NCI-H1048 (cell line): ENCODE measurements at regions not wholly inside any gene's neighbourhood (a gene's known extent, or its start where the extent isn't known, plus 50 kb on each side); places are given as distances from the start of the nearest gene placed in this dataset.
"Not testable (repeated sequence)": the region's sequence is repeated elsewhere in the genome, so short reads cannot be mapped to it uniquely, and the experiment has no call there.

ENCODE experiments used
- DNase-seq: peaks from one replicate; lab custom pipeline; 2025; lab: John Stamatoyannopoulos, UW

DNA sequence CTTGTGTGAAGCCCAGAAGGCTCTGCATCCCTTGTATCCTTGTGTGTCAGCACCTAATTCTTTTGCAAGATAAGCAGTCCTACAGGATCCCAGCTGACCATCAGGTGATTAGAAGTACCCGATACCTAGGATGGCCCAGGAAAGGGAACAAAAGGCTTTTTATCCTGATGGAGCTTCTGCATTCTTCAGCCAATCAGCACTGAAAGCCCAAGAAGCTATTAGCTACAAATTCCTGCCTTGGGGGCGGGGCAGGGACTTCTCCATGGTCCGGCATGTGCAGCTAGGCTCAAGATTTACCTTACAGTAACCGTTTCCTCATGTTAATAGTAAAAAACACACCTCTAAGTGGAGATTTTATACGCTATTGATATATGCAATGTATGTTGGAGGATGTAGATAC is 264.6 kb upstream of the THUMPD2 start:
- no peak for DNase-seq

DNA sequence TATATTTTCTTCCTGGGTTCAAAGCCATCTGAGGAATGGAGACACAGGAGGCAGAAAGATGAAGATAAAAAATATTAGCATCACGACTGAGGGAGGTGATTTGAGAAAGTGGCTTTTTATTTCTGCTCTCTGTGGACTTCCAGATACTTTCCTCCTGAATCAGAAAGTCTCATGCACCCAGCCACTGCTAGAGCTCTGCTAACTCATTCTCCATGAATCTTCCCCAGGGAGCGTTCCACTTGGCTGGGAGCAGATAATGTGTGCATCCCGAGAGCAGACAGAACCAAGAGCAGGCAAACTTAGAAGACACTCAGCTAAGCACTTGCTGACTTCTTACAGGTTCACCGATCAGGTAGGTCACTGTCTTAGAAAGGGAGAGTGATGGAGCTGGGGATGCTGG is 264.1 kb upstream of the THUMPD2 start:
- no peak for DNase-seq

DNA sequence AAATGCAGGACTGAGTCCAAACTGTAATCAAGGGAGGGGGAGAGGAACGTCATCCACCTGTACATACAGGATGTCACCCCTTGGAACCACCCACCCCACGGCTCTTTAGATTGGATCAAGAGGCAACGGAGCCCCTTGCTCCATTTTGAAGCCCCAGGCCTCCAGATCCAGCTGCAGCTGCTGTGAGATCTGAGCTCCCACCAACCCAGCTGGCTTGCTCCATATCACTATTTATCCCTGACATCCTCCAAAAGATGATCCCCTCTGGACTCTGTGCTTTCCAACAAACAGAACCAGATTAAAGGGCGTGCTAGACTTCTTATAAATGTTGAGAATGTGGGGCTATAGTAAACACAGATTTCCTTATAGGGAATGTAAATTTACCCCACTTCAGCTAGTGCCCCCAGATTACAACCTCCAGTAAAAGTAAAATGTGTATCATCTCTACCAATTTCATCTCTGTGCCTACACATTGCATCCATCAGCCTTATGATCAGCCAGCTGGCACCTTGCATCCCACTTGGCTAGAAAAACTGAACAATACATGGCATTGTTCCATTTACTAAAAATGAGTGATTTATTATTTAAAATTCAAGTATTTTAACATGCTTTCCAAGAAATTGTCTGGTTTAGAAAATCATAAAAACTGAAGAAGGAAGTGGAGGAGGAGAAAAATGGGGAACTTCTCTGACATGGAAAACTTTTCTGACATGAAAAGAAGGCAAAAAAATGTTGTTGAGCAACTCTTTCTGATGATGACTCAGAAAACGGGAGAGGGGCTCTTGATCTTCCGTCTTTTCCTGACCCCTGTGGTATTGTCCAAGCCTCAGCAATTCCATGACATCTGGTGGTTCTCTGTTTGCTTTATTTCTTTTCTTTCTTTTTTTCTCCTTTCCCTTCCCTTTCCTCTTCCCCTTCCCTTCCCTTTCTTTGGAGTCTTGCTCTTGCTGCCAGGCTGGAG is 262.6 kb upstream of the THUMPD2 start:
- no peak for DNase-seq

DNA sequence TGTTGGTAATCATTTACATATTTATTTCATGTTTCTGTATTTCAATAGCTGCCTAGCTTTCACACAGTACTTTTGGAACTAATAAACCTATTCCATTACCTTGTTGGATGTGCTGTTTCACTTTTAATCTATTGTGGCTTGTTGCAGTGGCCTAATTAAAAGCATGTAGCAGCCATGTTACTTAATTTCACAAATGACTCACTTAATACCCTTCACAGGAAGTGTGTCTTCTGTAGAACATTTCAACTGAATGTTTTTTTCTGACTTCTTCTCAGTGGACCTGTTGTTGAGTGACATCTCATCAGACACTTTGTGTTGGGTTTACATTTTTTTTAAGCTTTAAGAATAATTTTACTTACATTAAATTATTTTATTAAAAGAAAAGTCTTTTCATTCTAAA is 260.5 kb upstream of the THUMPD2 start:
- DNase-seq = no peak

DNA sequence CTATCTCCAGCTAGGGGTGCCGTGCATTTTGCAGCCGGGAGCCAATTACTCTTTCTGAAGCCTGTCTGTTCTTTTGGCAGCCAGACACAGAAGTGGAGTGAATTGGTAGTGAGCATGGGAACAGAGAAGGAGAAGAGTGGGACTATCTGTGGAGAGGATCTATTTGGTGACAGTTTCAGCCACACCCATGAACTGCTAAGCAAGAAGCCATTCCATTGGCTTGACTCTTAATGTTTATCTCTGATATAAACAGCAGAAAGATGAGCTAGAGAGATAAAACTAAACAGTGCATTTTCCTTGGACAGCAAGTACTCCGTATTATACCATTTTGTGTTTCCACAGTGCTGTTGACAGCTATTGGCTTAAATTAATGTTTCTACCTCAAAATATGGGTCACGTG is 259.6 kb upstream of the THUMPD2 start:
- DNase-seq = no peak

DNA sequence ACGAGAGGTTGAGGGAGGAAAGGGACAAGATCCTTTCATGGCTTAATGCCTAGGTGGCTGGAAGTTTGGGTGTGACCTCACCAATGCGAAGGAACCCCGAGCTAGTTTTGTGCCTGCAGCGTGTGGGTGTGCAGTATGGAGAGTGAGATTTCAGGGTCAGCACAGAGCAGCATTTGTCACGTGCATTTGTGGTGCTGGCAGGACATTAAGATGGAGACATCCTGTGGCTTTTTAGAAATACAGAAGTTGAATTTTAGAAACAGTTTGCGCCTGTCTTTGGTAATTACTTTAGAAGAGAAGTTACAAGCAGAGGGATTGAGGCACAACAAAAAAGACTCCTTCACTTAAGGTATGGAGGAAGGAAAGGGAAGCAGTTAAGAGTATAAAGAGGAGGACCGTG is 258.2 kb upstream of the THUMPD2 start:
- no peak for DNase-seq

DNA sequence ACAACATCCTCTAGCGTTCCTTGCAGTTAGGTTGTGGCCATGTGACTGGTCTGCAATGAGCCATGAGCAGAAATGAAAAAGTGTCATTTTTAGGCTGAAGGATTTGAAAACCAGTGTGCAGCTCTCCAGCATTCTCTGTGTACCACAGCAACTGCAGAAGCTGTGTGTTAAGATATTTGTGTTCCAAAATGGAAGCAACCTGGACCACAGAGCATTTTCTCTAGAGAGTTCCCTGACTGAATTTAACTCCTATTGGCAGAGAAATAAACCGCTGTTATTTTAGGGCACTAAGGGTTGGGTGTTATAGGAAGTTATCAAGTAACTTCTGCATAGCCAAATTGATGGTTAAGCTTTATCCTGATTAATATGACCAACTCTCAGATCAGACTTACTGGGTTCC is 257.2 kb upstream of the THUMPD2 start:
- no peak for DNase-seq

DNA sequence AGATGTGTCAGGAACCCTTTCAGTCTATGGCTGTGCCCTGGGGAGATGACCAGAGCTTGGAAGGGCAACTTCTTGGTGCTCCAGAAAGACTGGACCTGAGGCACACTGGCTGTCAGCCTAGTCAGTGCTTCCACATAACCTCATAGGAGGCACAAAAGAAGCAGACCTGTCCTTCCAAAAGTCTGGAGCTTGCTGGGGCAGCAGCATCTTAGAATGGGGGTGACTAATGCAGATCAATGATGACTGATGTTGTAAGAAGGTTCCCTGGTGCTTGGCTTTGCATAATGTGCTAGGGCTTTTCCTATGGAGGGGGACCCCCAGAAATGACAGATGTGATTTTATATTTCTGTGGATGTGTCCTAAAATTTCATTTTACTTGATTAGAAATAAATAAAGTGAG is 255.7 kb upstream of the THUMPD2 start:
- no peak for DNase-seq

DNA sequence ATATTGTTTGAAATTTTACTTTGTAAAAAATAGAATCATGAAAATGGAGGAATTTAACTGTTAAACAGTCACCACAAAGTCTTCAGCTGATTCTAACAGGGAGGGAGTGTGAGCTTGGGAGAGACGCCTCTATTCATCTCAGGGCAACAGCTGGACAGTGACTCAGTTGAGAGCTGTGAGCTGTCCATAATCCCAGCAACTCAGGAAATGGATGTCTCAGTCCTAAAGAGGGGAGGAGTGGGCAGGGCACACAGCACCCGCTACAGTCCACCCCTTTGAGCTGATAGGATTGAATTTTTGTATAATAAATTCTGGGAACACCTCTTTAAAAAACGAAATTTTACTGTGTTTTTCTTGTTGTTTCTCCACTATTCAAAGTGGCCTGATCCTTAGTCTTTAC is 255.1 kb upstream of the THUMPD2 start:
- DNase-seq = no peak

DNA sequence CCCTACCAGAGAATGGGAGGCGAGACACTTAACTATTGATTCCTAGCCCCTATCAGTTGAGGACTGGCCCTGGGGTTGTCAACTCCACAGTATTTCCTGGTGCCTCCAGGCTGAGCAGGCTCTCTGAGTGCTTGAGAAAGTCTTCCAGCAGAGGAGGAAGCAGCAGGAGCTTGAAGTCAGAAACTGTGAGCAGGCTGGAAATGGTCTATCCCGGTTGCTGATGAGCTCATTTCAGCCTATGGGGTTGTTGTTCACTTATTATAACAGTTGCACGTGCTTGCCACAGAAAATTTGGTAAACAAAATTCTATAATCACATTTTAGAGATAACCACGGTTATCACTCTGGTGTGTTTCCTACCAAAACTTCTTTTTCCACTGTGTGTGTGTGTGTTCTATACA is 254.7 kb upstream of the THUMPD2 start:
- no peak for DNase-seq

DNA sequence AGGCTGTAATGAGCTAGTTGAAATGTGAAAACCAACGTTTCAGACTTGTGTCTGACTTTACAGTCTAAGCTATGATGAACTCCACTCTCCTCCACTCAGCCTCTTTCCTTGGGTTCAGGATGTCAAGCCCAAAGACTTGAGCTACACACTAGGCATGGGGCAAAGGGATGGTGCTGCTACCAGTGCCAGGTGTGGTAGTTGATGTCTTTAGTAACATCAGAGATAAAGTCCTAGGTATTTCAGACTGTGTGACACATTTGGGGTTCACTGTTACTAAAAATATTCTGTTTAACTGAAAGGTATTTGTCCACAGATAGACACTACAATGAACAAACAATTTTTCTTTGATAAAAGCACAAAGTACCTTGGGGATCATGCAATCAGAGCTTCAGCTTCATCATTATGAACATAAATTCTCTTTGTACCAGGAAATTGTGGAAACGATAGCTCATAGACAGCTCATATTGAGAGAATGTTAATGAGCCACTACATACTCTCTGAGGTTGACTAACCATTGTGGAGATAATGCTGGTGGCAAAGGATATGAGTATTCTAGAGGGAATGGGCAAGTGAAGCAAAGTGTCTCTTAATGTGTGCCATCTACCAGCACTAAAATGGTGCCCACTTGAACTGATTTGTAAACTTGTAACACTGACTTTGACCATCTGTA is 253.7 kb upstream of the THUMPD2 start:
- DNase-seq = no peak

DNA sequence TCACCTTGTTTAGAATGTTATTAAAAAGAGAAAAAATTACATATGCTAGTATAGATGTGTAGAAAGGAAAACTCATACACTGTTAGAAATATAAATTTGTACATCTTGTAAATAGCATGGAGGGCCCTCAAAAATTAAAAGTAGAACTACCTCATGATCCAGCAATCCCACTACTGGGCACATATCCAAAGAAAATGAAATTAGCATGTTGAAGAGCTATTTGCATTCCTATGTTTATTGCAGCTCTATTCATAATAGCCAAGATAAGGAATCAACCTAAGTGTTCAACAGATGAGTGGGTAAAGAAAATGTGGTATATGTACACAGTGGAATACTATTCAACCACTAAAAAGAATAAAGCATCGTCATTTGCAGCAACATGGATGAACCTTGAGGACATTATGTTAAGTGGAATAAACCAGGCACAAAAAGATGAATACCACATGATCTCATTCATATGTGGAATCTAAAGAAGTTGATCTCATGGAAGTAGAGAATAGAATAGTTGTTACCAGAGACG is 251.5 kb upstream of the THUMPD2 start:
- no peak for DNase-seq

DNA sequence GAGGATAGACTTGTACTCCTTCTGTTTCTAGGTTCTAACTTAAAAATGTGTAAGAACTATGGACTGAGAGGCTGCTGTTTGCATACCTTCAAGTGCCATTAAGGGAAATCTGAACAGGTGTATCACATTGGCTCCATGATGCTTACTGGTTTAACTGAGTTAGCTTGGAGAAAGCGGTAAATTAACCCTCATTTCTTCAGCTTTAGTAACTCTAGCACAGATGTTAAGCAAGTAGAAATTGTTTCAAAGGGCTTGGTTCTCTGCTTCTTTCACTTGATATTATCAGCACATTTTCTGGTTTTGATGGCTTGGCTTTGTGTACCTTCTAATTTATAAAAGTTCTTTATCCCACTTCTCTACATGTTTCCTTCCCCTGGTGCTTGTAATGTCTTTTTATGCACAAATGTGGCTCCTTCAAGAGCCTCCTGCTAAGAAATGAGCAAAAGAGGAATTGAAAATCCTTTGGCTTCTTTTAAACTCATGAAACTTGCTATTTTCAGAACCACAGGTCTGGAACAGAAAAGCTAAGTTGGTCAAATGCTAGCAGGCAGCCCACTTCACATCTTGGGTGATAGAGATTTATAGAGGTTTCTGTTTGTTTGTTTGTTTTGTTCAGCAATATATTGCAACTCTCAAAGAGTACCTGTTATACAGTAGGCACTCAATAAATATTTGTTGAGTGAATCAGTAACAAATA is 249.9 kb upstream of the THUMPD2 start:
- DNase-seq = no peak

DNA sequence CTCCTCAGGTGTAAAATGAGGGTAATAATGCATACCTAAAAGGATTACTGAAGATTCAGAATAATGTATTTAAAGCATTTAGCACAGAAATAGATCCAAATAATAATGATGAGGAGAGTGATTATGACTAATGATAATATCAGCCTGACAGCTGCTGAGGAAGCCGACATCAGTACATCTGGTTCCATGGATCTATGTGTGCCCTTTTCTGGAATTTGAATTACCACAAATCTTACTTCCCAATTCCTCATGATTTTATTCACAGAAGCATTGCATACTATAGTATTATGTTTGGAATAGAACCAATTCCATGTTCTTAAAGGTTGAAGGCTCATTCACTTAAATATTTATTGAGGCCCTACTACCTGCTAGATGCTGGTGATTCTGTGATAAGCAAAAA is 248.9 kb upstream of the THUMPD2 start:
- no peak for DNase-seq

DNA sequence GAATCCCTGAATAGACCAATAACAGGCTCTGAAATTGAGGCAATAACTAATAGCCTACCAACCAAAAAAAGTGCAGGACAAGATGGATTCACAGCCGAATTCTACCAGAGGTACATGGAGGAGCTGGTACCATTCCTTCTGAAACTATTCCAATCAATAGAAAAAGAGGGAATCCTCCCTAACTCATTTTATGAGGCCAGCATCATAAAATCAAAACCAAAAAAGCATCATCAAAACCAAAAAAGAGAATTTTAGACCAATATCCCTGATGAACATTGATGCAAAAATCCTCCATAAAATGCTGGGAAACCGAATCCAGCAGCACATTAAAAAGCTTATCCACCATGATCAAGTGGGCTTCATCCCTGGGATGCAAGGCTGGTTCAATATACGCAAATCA is 246.2 kb upstream of the THUMPD2 start:
- DNase-seq = peak; percentile 12

DNA sequence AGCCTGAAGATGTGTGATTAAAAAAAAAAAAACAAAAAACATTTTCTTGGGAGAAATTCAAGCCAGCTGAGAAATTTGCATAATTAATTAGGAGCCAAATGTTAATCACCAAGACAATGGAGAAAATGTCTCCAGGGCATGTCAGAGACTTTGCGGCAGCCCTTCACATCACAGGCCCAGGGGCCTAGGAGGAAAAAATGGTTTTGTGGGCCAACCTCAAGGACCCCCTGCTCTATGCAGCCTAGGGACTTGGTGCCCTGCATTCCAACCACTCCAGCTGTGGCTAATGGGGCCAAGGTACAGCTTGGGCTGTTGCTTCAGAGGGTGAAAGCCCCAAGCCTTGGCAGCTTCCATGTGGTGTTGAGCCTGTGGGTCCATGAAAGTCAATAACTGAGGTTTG is 241.9 kb upstream of the THUMPD2 start:
- DNase-seq = no peak

DNA sequence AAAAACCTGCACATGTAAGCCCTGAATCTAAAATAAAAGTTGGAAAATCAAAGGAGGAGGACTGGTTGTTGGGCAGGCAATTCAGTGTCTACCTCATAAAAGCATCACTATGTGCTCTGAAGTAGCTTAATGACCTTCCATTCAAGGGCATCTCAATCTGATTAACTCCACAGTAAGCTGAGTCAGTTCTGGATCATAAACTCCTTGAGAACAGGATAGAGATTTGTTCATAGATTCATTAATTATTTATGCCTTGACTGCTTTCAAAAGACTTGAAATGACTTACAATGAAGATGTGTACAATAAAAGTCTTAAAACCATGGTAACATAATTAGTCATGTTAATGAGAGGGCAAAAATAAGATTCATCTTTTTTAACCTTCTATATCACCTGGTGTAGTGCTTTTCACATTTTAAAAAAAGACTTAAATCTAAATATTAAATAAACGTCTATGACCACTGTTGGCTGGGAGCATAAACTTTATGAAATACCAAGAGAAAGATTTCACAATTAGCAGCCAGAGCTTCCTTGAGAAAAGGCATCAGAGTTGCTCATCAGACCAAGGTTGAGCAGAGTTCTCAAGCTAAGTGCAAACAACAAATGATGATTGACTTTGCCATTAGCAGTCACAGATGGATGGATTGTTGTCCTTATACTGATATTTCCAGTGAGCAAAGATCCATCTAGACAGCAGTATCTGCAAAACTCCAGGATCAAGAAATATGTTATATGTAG is 237.3 kb upstream of the THUMPD2 start:
- DNase-seq = no peak

DNA sequence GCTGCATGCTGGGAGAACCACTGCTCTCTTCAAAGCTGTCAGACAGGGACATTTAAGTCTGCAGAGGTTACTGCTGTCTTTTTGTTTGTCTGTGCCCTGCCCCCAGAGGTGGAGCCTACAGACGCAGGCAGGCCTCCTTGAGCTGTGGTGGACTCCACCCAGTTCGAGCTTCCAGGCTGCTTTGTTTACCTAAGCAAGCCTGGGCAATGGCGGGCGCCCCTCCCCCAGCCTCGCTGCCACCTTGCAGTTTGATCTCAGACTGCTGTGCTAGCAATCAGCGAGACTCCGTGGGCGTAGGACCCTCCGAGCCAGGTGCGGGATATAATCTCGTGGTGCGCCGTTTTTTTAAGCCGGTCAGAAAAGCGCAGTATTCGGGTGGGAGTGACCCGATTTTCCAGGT is 234.9 kb upstream of the THUMPD2 start:
- not testable (repeated sequence) for DNase-seq

DNA sequence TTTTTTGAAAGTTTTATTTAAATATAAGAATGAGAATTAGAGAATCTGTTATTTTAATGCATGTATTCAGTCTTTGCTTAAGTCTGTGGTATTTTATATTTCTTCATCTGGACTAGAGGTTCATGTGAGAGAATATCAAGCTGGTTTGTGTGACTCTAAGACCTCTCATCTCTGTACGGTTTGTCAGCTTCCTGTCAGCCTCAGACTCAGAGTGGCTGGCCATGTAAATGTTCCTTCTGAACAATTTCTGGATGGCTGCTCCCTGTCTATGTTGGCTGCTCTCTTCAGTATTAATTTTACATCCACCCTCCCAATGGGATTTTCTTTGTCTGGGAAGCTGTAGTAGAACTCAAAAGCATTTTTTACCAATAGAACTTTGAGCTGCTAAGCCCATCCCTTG is 225.3 kb upstream of the THUMPD2 start:
- DNase-seq = no peak

DNA sequence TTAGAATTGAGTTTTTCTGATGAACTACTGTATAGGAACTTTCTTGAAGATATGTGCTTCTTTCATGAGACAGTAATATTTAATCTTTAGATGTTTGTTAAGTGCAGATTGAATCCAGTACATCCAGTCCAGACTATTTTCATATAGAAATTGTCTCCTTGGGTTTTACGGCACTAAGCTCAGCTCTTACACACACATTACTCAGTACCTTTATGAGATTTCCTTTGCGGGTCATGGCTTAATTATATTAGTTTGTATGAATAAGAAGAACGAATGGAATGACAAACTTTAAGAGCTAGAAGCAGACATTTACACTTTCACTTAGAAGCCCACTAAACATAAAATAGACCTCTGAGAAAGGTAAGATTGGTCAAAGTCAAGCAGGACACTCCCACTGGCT is 223.3 kb upstream of the THUMPD2 start:
- DNase-seq = no peak

DNA sequence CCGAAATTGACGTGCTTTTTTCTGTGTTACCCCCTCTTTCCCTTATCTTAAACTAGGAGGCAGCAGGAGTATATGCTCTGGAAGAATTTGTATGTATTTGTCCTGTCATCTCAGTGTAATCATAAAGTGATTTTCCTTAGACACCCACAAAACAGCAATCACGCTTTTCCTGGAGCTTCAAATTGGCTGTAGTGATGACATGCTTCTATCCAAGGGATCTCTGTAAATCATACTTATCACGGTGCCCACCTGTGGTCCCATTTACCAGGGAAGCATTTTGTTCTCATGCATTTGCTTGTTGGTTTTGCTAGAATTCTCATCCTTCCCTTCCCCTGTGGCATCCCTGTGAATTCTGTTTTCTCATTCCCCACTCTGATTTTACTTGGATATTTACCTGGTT is 220.8 kb upstream of the THUMPD2 start:
- no peak for DNase-seq

DNA sequence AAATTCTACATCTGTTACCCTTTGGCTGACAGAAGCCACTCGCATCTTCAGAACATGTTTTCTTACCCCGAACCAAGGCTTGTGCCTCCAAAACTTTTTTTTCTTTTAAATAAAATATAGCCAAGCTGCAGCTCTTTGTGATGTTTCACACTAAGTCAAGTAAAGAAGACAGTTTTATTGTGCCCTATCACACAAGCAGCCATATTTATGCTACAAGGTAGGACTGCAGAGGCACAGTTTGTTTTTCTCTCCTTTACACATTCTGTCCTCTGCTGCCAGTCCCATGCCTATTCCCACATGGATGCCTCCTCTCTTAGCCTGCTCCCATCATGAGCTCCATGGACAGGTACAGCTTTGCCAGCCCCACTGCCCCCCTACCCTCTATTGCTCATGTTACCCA is 219.6 kb upstream of the THUMPD2 start:
- no peak for DNase-seq
